H9 (cell line): ENCODE measurements at regions not wholly inside any gene's neighbourhood (a gene's known extent, or its start where the extent isn't known, plus 50 kb on each side); places are given as distances from the start of the nearest gene placed in this dataset.

Experiments used
- DNase-seq: peaks from one replicate; pipeline ENCODE4 v3.0.0-alpha.2; 2017
- H2AFZ ChIP-seq: one replicate; pipeline ENCODE4 v1.6.1; 2013; ENCODE audit warnings: mild to moderate bottlenecking, low read length, control low read depth, moderate library complexity
- H2AK5ac ChIP-seq: 2 replicates; pipeline ENCODE4 v1.6.1; 2013; ENCODE audit warnings: low read length, control low read depth, mixed read lengths; ENCODE audit not compliant: insufficient read length
- H2BK120ac ChIP-seq: one replicate; pipeline ENCODE4 v1.6.1; 2013; ENCODE audit warnings: low read depth, mild to moderate bottlenecking, low read length, control low read depth, inconsistent platforms; ENCODE audit not compliant: poor library complexity, severe bottlenecking
- H2BK12ac ChIP-seq: 2 replicates; pipeline ENCODE4 v1.6.1; 2013; ENCODE audit warnings: low read length, control low read depth, mixed read lengths, low read depth; ENCODE audit not compliant: insufficient read length
- H2BK15ac ChIP-seq: 2 replicates; pipeline ENCODE4 v1.6.1; 2013; ENCODE audit warnings: low read depth, low read length, control low read depth
- H2BK20ac ChIP-seq: one replicate; pipeline ENCODE4 v1.6.1; 2013; ENCODE audit warnings: low read depth, mild to moderate bottlenecking, low read length, control low read depth, inconsistent platforms; ENCODE audit not compliant: poor library complexity, severe bottlenecking
- H2BK5ac ChIP-seq: 2 replicates; pipeline ENCODE4 v1.6.1; 2013; ENCODE audit warnings: low read length, control low read depth, mixed read lengths; ENCODE audit not compliant: insufficient read length
- H3K14ac ChIP-seq: 2 replicates; pipeline ENCODE4 v1.6.1; 2013; ENCODE audit warnings: low read length, control low read depth; ENCODE audit not compliant: insufficient read depth
- H3K18ac ChIP-seq: 2 replicates; pipeline ENCODE4 v1.6.1; 2013; ENCODE audit warnings: low read depth, mild to moderate bottlenecking, mixed read lengths, low read length, control low read depth; ENCODE audit not compliant: insufficient read length
- H3K23ac ChIP-seq: 2 replicates; pipeline ENCODE4 v1.6.1; 2013; ENCODE audit warnings: low read length, control low read depth, mixed read lengths, low read depth; ENCODE audit not compliant: insufficient read length
- H3K23me2 ChIP-seq: 2 replicates; pipeline ENCODE4 v1.6.1; 2013; ENCODE audit warnings: low read depth, mild to moderate bottlenecking, mixed read lengths, low read length, control low read depth; ENCODE audit not compliant: insufficient read length, poor library complexity, severe bottlenecking
- H3K27ac ChIP-seq: 2 replicates; pipeline ENCODE4 v1.5.1; 2013; ENCODE audit warnings: low read length, control low read depth, mixed read lengths, low read depth; ENCODE audit not compliant: insufficient read length
- H3K27me3 ChIP-seq: 2 replicates; pipeline ENCODE4 v1.6.1; 2013; ENCODE audit warnings: low read length, control low read depth, inconsistent platforms; ENCODE audit not compliant: insufficient read depth
- H3K4ac ChIP-seq: 2 replicates; pipeline ENCODE4 v1.6.1; 2013; ENCODE audit warnings: low read depth, mild to moderate bottlenecking, control low read depth, inconsistent platforms, low read length, moderate library complexity
- H3K4me1 ChIP-seq: 2 replicates; pipeline ENCODE4 v1.6.1; 2013; ENCODE audit warnings: low read length, control low read depth, inconsistent platforms; ENCODE audit not compliant: insufficient read depth
- H3K4me2 ChIP-seq: 2 replicates; pipeline ENCODE4 v1.6.1; 2013; ENCODE audit warnings: low read length, control low read depth, mixed read lengths; ENCODE audit not compliant: insufficient read length, insufficient read depth
- H3K56ac ChIP-seq: 2 replicates; pipeline ENCODE4 v1.6.1; 2013; ENCODE audit warnings: low read depth, mild to moderate bottlenecking, mixed read lengths, low read length, control low read depth; ENCODE audit not compliant: insufficient read length
- H3K79me1 ChIP-seq: 2 replicates; pipeline ENCODE4 v1.6.1; 2013; ENCODE audit warnings: low read depth, mild to moderate bottlenecking, moderate library complexity, low read length, control low read depth, inconsistent platforms; ENCODE audit not compliant: insufficient read depth, poor library complexity, severe bottlenecking
- H3K79me2 ChIP-seq: 2 replicates; pipeline ENCODE4 v1.6.1; 2013; ENCODE audit warnings: low read length, control low read depth, inconsistent platforms; ENCODE audit not compliant: insufficient read depth
- H3K9ac ChIP-seq: 2 replicates; pipeline ENCODE4 v1.6.1; 2013; ENCODE audit warnings: low read length, control low read depth, mixed read lengths; ENCODE audit not compliant: insufficient read length; ENCODE audit errors: extremely low read depth
- H3K9me3 ChIP-seq: one replicate; pipeline ENCODE4 v1.6.1; 2013; ENCODE audit warnings: low read depth, low read length, inconsistent platforms; ENCODE audit not compliant: control insufficient read depth
- H3T11ph ChIP-seq: one replicate; pipeline ENCODE4 v1.6.1; 2013; ENCODE audit warnings: mild to moderate bottlenecking, low read length, control low read depth, inconsistent platforms
- H4K20me1 ChIP-seq: one replicate; pipeline ENCODE4 v1.6.1; 2013; ENCODE audit not compliant: control insufficient read depth, insufficient read length, insufficient read depth
- H4K5ac ChIP-seq: 2 replicates; pipeline ENCODE4 v1.6.1; 2013; ENCODE audit warnings: low read depth, mild to moderate bottlenecking, mixed read lengths, low read length, control low read depth; ENCODE audit not compliant: insufficient read length
- H4K8ac ChIP-seq: replicated peaks from 2 replicates; pipeline ENCODE4 v1.6.1; 2013; ENCODE audit warnings: low read length, control low read depth, mixed read lengths, low read depth; ENCODE audit not compliant: insufficient read length
- H4K91ac ChIP-seq: 2 replicates; pipeline ENCODE4 v1.6.1; 2013; ENCODE audit warnings: low read depth, mild to moderate bottlenecking, moderate library complexity, mixed read lengths, low read length, control low read depth; ENCODE audit not compliant: insufficient read length
- H3K27ac Mint-ChIP-seq, 3 experiments: 2 replicates in 2 of 3; 3 replicates in 1 of 3; pipeline ENCODE4 v1.8.0; 2020 to 2021; ENCODE audit warnings: mixed read lengths in 3 of 3, mild to moderate bottlenecking in 1 of 3, moderate library complexity in 1 of 3
- H3K27me3 Mint-ChIP-seq: 2 replicates; pipeline ENCODE4 v1.8.0; 2021; ENCODE audit warnings: low read depth, mild to moderate bottlenecking, moderate library complexity, mixed read lengths
- H3K36me3 Mint-ChIP-seq, 3 experiments: 2 replicates in 2 of 3; 3 replicates in 1 of 3; pipeline ENCODE4 v1.8.0; 2020 to 2021; ENCODE audit warnings: low read depth in 3 of 3, mixed read lengths in 3 of 3; ENCODE audit not compliant: insufficient read depth in 1 of 3
- H3K4me1 Mint-ChIP-seq, 2 experiments: 2 replicates each; pipeline ENCODE4 v1.8.0; 2020; ENCODE audit warnings: mixed read lengths in 2 of 2
- H3K4me3 Mint-ChIP-seq, 2 experiments: 2 replicates in 1 of 2; 3 replicates in 1 of 2; pipeline ENCODE4 v1.8.0; 2020 to 2021; ENCODE audit warnings: mild to moderate bottlenecking in 2 of 2, mixed read lengths in 2 of 2, moderate library complexity in 1 of 2
- H3K9me3 Mint-ChIP-seq, 2 experiments: 2 replicates in 1 of 2; 3 replicates in 1 of 2; pipeline ENCODE4 v1.8.0; 2020; ENCODE audit warnings: mild to moderate bottlenecking in 2 of 2, mixed read lengths in 2 of 2, moderate library complexity in 1 of 2
- WGBS: extraction: QIAGEN DNeasy Blood & Tissue Kit; methylation state at CpG from one replicate; pipeline ENCODE4 v1.1.7; 2013; ENCODE audit warnings: missing lambda C conversion rate, low lambda C conversion rate, mixed read lengths; ENCODE audit not compliant: insufficient read length; ENCODE audit errors: extremely low coverage; 5-methylcytosine and 5-hydroxymethylcytosine counted together
- TF ChIP-seq, protein P1 (sequence below): fragments of 200-600 bp; sonication (generic); conservative IDR thresholded peaks from 3 replicates; pipeline ENCODE4 v1.8.0; 2021; ENCODE audit warnings: antibody characterized with exemption, mild to moderate bottlenecking

DNA sequence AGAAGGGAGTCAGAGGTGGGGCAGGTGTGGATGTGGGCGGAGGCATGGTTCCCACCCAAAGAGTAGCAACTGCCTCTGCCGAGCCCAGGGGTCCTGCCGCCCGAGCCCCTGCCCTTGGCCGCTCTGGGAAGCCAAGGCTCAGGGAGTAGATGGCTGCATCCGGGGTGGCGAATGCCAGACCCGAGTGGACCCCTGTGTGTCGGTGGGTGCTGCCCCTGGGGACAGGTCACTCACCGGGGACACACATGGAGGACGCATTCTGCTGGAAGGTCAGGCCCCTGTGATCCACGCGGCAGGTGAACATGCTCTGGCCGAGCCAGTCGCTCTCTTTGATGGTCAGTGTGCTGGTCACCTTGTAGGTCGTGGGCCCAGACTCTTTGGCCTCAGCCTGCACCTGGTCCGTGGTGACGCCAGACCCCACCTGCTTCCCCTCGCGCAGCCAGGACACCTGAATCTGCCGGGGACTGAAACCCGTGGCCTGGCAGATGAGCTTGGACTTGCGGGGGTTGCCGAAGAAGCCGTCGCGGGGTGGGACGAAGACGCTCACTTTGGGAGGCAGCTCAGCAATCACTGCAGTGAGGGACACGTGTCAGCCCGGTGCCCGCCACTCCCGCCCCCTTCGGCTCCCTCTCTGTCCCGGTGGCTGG, 329.0 kb downstream of the TMEM121 start:
- H4K5ac ChIP-seq: no peak overlapping the region

More for the DNA sequence above, 329.0 kb downstream of the TMEM121 start:
- Histone ChIP-seq H2BK5ac (no peak overlapping the region), H2BK12ac (no peak overlapping the region), H3K56ac (no peak overlapping the region), H2BK15ac (no peak overlapping the region), H3K4ac (no peak overlapping the region), H2BK120ac (no peak overlapping the region), H2AFZ (no peak overlapping the region), H2BK20ac (no peak overlapping the region), H4K91ac (no peak overlapping the region), H3K9me3 (peaks cover 98% of the 10 kb centered on the region), H4K20me1 (no peaks in the 10 kb centered on the region), H3K14ac (no peak overlapping the region), H4K8ac (no peak overlapping the region), H3K18ac (no peak overlapping the region), H3K4me1 (no peaks in the 10 kb centered on the region), H3K79me1 (no peaks in the 10 kb centered on the region), H3K4me2 (no peak overlapping the region), H3K9ac (no peak overlapping the region), H2AK5ac (no peak overlapping the region), H3K27ac (no peak overlapping the region), H3T11ph (no peak overlapping the region), H3K27me3 (no peaks in the 10 kb centered on the region), H3K79me2 (no peaks in the 10 kb centered on the region), H3K23ac (no peak overlapping the region), H3K23me2 (no peaks in the 10 kb centered on the region)
- Mint-ChIP-seq H3K4me3 (peak overlapping the region in 1 of 2 experiments; percentile 38; a peak in 1 of 5 replicates), H3K36me3 (peaks cover 15 to 18% (median 16%) of the 10 kb centered on the region in 3 experiments; a peak in 6 of 7 replicates), H3K27ac (no peak overlapping the region), H3K9me3 (peaks cover 85 to 95% of the 10 kb centered on the region in 2 experiments), H3K4me1 (no peaks in the 10 kb centered on the region), H3K27me3 (peaks cover 4% of the 10 kb centered on the region)
- no CpG with 5 or more reads among the region's 35 CpGs for WGBS
- DNase-seq: peak; percentile 14
- TF ChIP-seq, protein P1, sequence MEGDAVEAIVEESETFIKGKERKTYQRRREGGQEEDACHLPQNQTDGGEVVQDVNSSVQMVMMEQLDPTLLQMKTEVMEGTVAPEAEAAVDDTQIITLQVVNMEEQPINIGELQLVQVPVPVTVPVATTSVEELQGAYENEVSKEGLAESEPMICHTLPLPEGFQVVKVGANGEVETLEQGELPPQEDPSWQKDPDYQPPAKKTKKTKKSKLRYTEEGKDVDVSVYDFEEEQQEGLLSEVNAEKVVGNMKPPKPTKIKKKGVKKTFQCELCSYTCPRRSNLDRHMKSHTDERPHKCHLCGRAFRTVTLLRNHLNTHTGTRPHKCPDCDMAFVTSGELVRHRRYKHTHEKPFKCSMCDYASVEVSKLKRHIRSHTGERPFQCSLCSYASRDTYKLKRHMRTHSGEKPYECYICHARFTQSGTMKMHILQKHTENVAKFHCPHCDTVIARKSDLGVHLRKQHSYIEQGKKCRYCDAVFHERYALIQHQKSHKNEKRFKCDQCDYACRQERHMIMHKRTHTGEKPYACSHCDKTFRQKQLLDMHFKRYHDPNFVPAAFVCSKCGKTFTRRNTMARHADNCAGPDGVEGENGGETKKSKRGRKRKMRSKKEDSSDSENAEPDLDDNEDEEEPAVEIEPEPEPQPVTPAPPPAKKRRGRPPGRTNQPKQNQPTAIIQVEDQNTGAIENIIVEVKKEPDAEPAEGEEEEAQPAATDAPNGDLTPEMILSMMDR: no peak
